Smooth muscle cell (in vitro differentiated cells): ENCODE measurements at regions not wholly inside any gene's neighbourhood (a gene's known extent, or its start where the extent isn't known, plus 50 kb on each side); places are given as distances from the start of the nearest gene placed in this dataset.

ENCODE experiments used
- DNase-seq: peaks from one replicate; lab custom pipeline; 2025; ENCODE audit not compliant: unreplicated experiment; lab: John Stamatoyannopoulos, UW
- H2AFZ ChIP-seq: fragments of 200-600 bp; sonication (generic); 2 replicates; pipeline ENCODE4 v1.6.0; 2016; ENCODE audit warnings: antibody characterized with exemption, low read depth, mild to moderate bottlenecking
- H3F3A ChIP-seq: fragments of 200-600 bp; sonication (generic); 2 replicates; pipeline ENCODE4 v1.6.0; 2017; ENCODE audit warnings: antibody characterized with exemption, low read depth
- H3K27ac ChIP-seq: fragments of 200-600 bp; sonication (generic); 2 replicates; pipeline ENCODE4 v1.5.1; 2016; ENCODE audit warnings: low read depth, mild to moderate bottlenecking
- H3K27me3 ChIP-seq: fragments of 200-600 bp; sonication (generic); 2 replicates; pipeline ENCODE4 v1.6.1; 2016; ENCODE audit warnings: low read depth, mild to moderate bottlenecking
- H3K36me3 ChIP-seq: fragments of 200-600 bp; sonication (generic); 2 replicates; pipeline ENCODE4 v1.5.1; 2016; ENCODE audit warnings: low read depth
- H3K4me1 ChIP-seq: fragments of 200-600 bp; sonication (generic); 2 replicates; pipeline ENCODE4 v1.5.1; 2016; ENCODE audit warnings: low read depth
- H3K4me2 ChIP-seq: fragments of 200-600 bp; sonication (generic); 2 replicates; pipeline ENCODE4 v1.6.0; 2016; ENCODE audit warnings: mild to moderate bottlenecking
- H3K4me3 ChIP-seq: fragments of 200-600 bp; sonication (generic); 2 replicates; pipeline ENCODE4 v1.5.1; 2016; ENCODE audit warnings: mild to moderate bottlenecking
- H3K79me2 ChIP-seq: fragments of 200-600 bp; sonication (generic); 2 replicates; pipeline ENCODE4 v1.6.0; 2016; ENCODE audit warnings: low read depth, mild to moderate bottlenecking
- H3K9ac ChIP-seq: fragments of 200-600 bp; sonication (generic); 2 replicates; pipeline ENCODE4 v1.6.0; 2016; ENCODE audit warnings: low read depth
- H3K9me3 ChIP-seq: fragments of 200-600 bp; sonication (generic); replicated peaks from 2 replicates; pipeline ENCODE4 v1.5.1; 2016; ENCODE audit warnings: low read depth
- H4K20me1 ChIP-seq: fragments of 200-600 bp; sonication (generic); 2 replicates; pipeline ENCODE4 v1.6.0; 2016; ENCODE audit warnings: low read depth
- CTCF ChIP-seq: fragments of 200-600 bp; sonication (generic); IDR thresholded peaks from 2 replicates; pipeline ENCODE4 v1.5.1; 2017; ENCODE audit warnings: borderline replicate concordance, mild to moderate bottlenecking, antibody characterized with exemption; ENCODE audit not compliant: insufficient read depth, poor library complexity, severe bottlenecking
- WGBS: methylation state at CpG from one replicate; pipeline ENCODE4 v1.1.7; 2016; ENCODE audit warnings: low lambda C conversion rate; 5-methylcytosine and 5-hydroxymethylcytosine counted together

GRCh38 chr1:185562461-185563359 lies 171.5 kb upstream of the HMCN1 start:
- peak overlapping the region; percentile 65 for H3K27ac ChIP-seq
- no peak for DNase-seq
- no peaks in the 10 kb centered on the region for H3K9me3 ChIP-seq
- no peak overlapping the region for H3K4me3 ChIP-seq
- peaks cover 13% of the 10 kb centered on the region for H3F3A ChIP-seq
- 27% methylated on average over 6 of the region's 6 CpGs for WGBS
- peak overlapping the region; percentile 10 for H2AFZ ChIP-seq
- H4K20me1 ChIP-seq = no peaks in the 10 kb centered on the region
- peak overlapping the region; percentile 49 for H3K4me2 ChIP-seq
- peak overlapping the region; percentile 6 for H3K9ac ChIP-seq
- TF ChIP-seq CTCF = no peak
- no peaks in the 10 kb centered on the region for H3K27me3 ChIP-seq
- peaks cover 12% of the 10 kb centered on the region for H3K4me1 ChIP-seq
- no peaks in the 10 kb centered on the region for H3K79me2 ChIP-seq
- H3K36me3 ChIP-seq = no peaks in the 10 kb centered on the region

GRCh38 chr1:185561629-185562028 lies 172.6 kb upstream of the HMCN1 start:
- Histone ChIP-seq H3K79me2 (no peaks in the 10 kb centered on the region), H3F3A (peaks cover 10% of the 10 kb centered on the region), H3K4me1 (peaks cover 9% of the 10 kb centered on the region), H4K20me1 (no peaks in the 10 kb centered on the region), H2AFZ (no peak overlapping the region), H3K27me3 (no peaks in the 10 kb centered on the region), H3K9ac (no peak overlapping the region), H3K4me3 (no peak overlapping the region), H3K27ac (peak overlapping the region; percentile 65), H3K9me3 (no peaks in the 10 kb centered on the region), H3K36me3 (no peaks in the 10 kb centered on the region), H3K4me2 (no peak overlapping the region)
- 30% methylated on average over 4 of the region's 4 CpGs for WGBS
- no peak for DNase-seq
- no peak for TF ChIP-seq CTCF

DNA sequence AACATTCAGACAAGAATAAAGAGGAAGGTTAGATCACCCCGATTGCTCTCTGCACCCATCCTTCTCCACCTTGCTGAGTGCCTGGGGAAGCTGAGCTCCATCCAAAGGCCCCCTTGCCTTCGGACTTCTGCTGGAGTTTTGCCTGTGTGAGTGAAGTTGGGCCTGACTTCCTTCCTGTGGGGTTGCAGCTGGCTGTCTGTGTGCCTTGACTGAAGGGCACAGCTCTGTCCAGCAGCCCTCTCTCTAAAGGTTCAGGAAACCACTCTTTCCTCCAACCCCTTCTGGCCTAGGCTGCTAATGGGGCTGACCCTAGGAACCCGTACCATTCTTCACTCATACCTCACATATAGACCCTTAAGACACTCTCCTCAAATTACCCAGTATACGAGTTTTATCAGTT lies 173.4 kb upstream of the HMCN1 start:
- DNase-seq = no peak
- TF ChIP-seq CTCF = no peak
- no peak overlapping the region for H3K27ac ChIP-seq
- H3K4me3 ChIP-seq = no peak overlapping the region
- H4K20me1 ChIP-seq = no peaks in the 10 kb centered on the region
- H3K9me3 ChIP-seq = no peaks in the 10 kb centered on the region
- no peaks in the 10 kb centered on the region for H3K27me3 ChIP-seq
- peaks cover 8% of the 10 kb centered on the region for H3F3A ChIP-seq
- peaks cover 8% of the 10 kb centered on the region for H3K4me1 ChIP-seq
- no peak overlapping the region for H2AFZ ChIP-seq
- no peak overlapping the region for H3K9ac ChIP-seq
- no peak overlapping the region for H3K4me2 ChIP-seq
- H3K79me2 ChIP-seq = no peaks in the 10 kb centered on the region
- WGBS = 87% methylated on average over 4 of the region's 4 CpGs
- no peaks in the 10 kb centered on the region for H3K36me3 ChIP-seq
